ENCODE measurements at regions not wholly inside any gene's neighbourhood (a gene's known extent, or its start where the extent isn't known, plus 50 kb on each side); places are given as distances from the start of the nearest gene placed in this dataset.

- TF ChIP-seq CTCF (IDR thresholded peaks at IDR 0.05): no peak
- no peak for TF ChIP-seq POLR2A (IDR thresholded peaks at IDR 0.05)
Observed at GRCh38 chr10:23717913-23718312, 279.0 kb downstream of the OTUD1 start.

All from tibial nerve (tissue), 3 donors.